Skin of body (tissue), 1 donor: ENCODE measurements at regions not wholly inside any gene's neighbourhood (a gene's known extent, or its start where the extent isn't known, plus 50 kb on each side); places are given as distances from the start of the nearest gene placed in this dataset.
"Not testable (repeated sequence)": the region's sequence is repeated elsewhere in the genome, so short reads cannot be mapped to it uniquely, and the experiment has no call there.

ENCODE experiments used
- DNase-seq: peaks from one replicate; lab custom pipeline; 2025; lab: John Stamatoyannopoulos, UW

GRCh38 chr13:24563087-24563486, 50.5 kb upstream of the PARP4 start:
- DNase-seq: no peak

DNA sequence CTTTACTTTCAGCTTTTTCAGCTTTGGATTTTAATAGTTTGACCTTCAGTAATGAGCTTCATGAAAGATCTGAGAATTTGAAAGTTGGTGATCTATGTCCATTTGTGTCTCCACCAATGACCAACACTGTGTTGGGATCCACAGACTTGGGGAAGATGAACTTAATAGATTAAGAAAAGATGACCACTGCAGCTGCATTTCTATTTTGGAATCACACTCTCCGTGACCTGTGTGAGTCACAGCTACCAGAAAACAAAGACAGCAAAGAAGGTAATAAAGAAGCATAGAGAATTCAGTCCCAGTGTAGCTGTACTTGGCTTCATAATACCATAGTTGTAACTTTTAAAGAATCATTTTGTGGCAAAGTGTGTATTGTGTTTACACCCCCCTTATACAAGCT, 51.4 kb upstream of the PARP4 start:
- not testable (repeated sequence) for DNase-seq

GRCh38 chr13:24564881-24565280, 52.3 kb upstream of the PARP4 start:
- DNase-seq: no peak

GRCh38 chr13:24567593-24567992, 55.0 kb upstream of the PARP4 start:
- not testable (repeated sequence) for DNase-seq

DNA sequence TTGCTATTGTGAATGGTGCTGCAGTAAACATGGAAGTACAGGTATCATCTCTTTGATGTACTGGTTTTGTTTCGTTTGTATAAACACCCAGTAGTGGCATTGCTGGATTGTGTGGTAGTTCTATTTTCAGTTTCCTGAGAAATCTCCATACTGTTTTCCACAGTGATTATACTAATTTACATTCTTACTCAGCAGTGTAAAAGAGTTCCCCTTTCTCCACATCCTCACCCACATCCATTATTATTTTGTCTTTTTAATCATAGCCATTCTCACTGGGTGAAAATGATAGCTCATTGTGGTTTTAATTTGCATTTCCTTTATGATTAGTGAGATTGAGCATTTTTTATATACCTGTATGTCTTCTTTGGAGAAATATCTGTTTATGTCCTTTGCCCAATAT, 62.3 kb upstream of the PARP4 start:
- no peak for DNase-seq

- DNase-seq: not testable (repeated sequence)
These were observed 67.7 kb upstream of the PARP4 start for GRCh38 chr13:24580315-24580714.

GRCh38 chr13:24581578-24581977, 69.0 kb upstream of the PARP4 start:
- not testable (repeated sequence) for DNase-seq

- DNase-seq: not testable (repeated sequence)
These were observed 79.1 kb upstream of the PARP4 start for GRCh38 chr13:24591697-24592096.

DNA sequence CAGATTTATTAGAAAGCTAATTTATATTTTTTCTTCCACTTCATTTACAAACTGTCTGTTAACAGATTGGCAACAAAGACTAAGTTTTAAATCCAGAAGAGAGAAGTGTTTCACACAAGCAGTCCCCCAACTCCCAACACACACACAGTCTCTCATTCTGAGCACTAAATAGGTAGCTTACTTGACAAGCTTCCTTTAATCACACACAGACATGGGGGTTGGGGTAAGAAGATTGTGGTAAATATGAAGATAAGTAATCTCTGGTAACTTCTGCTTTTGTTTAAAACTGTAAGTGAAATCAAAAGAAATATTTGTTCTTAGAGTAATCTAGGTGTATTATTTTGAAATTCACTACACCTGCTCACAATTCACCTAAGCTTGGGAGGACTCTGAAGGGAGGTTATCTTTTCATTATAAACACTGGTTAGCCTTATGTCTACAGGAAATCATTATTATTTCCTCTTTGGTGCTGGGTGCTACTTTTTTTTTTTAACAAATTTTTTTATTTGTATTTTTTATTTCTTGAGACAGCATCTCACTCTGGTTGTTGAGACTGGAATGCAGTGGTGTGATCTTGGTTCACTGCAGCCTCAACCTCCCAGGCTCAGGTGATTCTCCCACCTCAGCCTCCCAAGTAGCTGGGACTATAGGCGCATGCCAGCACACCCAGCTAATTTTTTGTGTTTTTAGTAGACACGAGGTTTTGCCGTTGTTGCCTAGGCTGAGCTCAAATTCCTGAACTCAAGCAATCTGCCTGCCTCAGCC, 82.1 kb upstream of the ATP12A start:
- not testable (repeated sequence) for DNase-seq

DNA sequence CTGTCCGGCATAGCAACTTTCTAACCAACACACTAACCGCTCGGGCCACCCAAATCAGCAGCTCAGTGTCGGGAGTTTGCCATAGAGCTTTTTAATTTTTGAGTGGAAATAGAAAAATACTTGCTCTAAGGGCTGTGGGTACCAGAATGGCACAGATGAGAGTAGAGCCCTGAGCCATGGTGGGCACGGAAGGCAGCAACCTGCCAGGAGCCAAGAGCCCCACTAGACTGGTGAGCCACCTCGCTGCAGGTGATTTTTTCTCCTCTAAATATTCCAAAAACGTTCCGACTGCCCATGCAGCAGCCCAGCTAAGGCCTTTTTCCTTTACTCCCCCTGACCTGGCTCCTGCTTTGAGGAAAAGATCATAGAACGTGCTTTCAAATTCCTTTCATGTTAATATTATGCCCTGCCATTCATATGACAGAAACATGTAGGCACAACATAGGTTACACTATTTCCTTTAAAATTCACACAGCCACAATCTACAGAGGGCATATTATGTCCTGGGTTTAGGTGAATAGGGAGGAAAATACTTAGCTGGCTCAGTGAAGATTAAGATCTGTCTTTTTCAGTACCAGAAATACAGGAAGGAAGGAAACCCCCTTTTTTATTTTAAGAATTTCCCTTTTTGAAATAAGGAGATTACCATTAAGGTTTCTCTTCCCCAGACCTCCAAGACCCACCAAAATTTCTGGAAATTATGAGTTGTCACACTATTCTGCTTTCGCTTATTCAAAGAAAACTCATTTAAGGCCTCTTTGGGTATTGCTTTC, 81.0 kb upstream of the ATP12A start:
- DNase-seq: not testable (repeated sequence)

DNA sequence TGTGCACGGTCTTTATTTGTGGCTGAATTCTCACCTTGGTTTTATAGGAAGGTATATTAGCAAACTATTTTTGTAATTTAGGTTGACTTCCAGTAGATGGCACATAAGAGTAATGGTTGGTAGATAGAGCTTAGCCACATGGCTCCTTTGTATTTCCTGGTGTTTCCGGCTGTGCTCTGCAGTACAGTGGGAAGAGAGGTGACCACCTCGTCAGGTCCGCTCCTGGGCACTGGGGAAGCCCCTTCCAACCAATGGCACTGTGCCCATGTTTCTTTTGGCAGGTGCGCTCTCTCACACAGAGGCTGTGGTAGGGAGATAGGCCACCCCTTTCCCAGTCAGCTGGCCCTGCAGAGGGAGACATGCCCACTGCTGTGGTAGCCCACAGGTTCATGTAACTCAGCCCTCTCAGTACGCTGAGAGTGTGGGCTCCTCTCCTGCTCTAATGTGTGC, 74.3 kb upstream of the ATP12A start:
- no peak for DNase-seq

DNA sequence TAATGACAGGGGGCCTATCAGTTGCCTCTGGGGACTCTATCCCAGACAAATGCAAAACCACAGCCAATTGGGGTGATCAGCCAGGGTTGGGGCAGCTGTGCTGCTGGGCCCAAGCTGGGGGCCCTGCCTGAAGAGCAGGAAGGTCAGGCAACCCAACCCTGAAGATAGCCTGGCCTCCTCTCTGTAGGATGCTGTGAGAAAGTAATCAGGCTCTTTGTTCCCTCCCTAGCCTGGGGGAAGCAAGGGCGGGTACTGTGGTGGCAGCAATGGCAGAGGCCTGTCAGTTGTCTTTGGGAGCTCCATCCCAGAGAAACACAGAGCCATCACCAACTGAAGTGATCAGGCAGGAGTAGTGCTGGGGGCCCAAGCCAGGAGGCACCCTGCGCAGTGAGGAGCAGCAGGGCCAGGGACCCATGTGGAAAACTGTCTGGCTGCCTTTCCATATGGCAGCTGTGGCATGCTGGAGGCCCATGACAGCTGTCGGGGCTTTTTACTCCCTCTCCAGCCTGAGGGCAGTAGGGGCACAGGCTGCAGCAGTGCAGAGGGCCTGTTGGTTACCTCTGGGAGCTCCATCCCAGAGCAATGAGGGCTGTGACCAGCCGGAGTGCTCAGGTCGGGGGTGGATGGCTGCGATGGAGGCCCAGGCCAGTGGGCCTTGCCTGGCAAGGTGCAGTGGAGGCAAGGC, 73.6 kb upstream of the ATP12A start:
- DNase-seq: no peak

- no peak for DNase-seq
These were observed 69.3 kb upstream of the ATP12A start for GRCh38 chr13:24610956-24611355.

- DNase-seq: no peak
These were observed 67.5 kb upstream of the ATP12A start for GRCh38 chr13:24612726-24613125.

- DNase-seq: no peak
These were observed 67.1 kb upstream of the ATP12A start for GRCh38 chr13:24613128-24613527.

- DNase-seq: no peak
These were observed 66.5 kb upstream of the ATP12A start for GRCh38 chr13:24613755-24614154.

DNA sequence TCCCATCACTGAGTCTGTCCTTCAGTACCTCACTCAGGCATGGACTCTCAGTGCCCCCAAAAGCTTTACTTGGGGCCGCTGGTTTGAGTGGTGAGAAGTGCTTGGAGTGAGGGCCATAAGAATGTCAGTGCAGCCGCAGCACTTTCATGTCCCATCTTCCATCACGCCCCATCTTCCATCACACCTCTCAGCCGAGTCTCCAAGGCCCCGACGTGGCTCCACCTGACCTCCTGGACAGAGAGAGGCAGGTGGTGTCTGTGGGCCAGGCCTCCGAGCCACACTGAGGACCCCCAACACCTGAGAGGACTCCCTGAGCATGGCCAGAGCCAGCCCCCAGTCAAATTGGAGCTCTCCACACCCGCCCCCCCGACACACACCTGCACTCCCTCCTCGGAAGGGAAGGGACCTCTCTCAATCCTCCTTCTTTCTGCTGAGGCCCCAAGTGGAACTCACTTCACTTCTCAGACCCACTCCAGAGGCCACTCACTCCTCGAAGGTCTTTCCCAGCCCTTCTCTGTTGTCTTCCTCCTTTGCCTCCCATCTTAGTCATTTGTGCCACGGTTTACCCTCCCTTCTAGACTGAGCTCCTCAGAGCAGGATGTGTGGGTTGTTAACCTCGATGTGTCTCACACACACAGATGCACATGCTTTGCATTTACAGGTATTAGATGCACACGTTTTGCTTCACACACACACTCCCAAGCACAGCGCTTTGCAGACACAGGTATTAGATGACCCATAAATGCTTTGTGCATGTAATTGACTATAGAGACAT, 65.7 kb upstream of the ATP12A start:
- DNase-seq: no peak

GRCh38 chr13:24615114-24615513, 65.1 kb upstream of the ATP12A start:
- DNase-seq: no peak

GRCh38 chr13:24615911-24616472, 64.2 kb upstream of the ATP12A start:
- DNase-seq: no peak

DNA sequence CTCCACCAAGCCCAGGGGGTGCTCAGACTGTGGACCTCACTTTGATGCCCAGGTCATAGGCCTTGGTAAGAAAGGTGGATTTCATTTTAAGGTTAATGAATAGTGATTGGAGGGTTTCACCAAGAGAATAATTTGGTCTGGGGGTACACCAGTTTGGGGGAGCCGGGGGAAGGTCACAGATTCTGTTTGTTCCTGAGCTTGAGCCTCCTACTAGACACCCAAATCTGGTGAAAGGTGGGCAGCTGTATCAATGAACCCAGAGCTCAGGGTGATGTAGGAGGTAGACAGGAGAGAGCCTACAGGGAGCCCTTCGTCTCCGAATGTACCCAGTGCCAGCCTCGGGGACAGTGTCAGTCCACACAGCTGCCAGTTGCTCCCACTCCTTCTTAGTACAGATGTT, 63.7 kb upstream of the ATP12A start:
- DNase-seq: no peak
